HG02642 (cell line): ENCODE measurements at regions not wholly inside any gene's neighbourhood (a gene's known extent, or its start where the extent isn't known, plus 50 kb on each side); places are given as distances from the start of the nearest gene placed in this dataset.
"Not testable (repeated sequence)": the region's sequence is repeated elsewhere in the genome, so short reads cannot be mapped to it uniquely, and the experiment has no call there.

Source experiments
- ATAC-seq: cut with Tn5 transposase; IDR thresholded peaks from one replicate; pipeline ENCODE4 v1.9.1; 2021; ENCODE audit warnings: mild to moderate bottlenecking; ENCODE audit not compliant: unreplicated experiment, poor library complexity

GRCh38 chr3:144556392-144556791 lies 584.8 kb downstream of the DIPK2A start:
- peak; percentile 86 for ATAC-seq

- ATAC-seq: no peak
These were observed 585.9 kb downstream of the DIPK2A start for GRCh38 chr3:144557515-144557914.

GRCh38 chr3:144564011-144564410 lies 592.4 kb downstream of the DIPK2A start:
- no peak for ATAC-seq

- ATAC-seq: no peak
These were observed 594.7 kb downstream of the DIPK2A start for GRCh38 chr3:144566320-144566719.

GRCh38 chr3:144569651-144570050 lies 598.0 kb downstream of the DIPK2A start:
- ATAC-seq: no peak

GRCh38 chr3:144583871-144584270 lies 612.2 kb downstream of the DIPK2A start:
- ATAC-seq: no peak

GRCh38 chr3:144585408-144585807 lies 613.8 kb downstream of the DIPK2A start:
- ATAC-seq: no peak

GRCh38 chr3:144585953-144586352 lies 614.3 kb downstream of the DIPK2A start:
- ATAC-seq: no peak

GRCh38 chr3:144586382-144586781 lies 614.8 kb downstream of the DIPK2A start:
- no peak for ATAC-seq

- no peak for ATAC-seq
These were observed 619.2 kb downstream of the DIPK2A start for GRCh38 chr3:144590854-144591253.

- ATAC-seq: no peak
These were observed 622.3 kb downstream of the DIPK2A start for GRCh38 chr3:144593881-144594280.

GRCh38 chr3:144620236-144620635 lies 648.6 kb downstream of the DIPK2A start:
- ATAC-seq: not testable (repeated sequence)

GRCh38 chr3:144622845-144623244 lies 651.2 kb downstream of the DIPK2A start:
- no peak for ATAC-seq

GRCh38 chr3:144624656-144625055 lies 653.0 kb downstream of the DIPK2A start:
- ATAC-seq: no peak

- ATAC-seq: no peak
These were observed 655.2 kb downstream of the DIPK2A start for GRCh38 chr3:144626835-144627234.

- no peak for ATAC-seq
These were observed 657.8 kb downstream of the DIPK2A start for GRCh38 chr3:144629381-144629780.

GRCh38 chr3:144636833-144637232 lies 665.2 kb downstream of the DIPK2A start:
- no peak for ATAC-seq

- no peak for ATAC-seq
These were observed 666.4 kb downstream of the DIPK2A start for GRCh38 chr3:144638009-144638408.

GRCh38 chr3:144643771-144644198 lies 672.2 kb downstream of the DIPK2A start:
- no peak for ATAC-seq

GRCh38 chr3:144645300-144645699 lies 673.7 kb downstream of the DIPK2A start:
- ATAC-seq: no peak

- no peak for ATAC-seq
These were observed 678.8 kb downstream of the DIPK2A start for GRCh38 chr3:144650380-144650779.

- no peak for ATAC-seq
These were observed 681.0 kb downstream of the DIPK2A start for GRCh38 chr3:144652573-144652972.

- no peak for ATAC-seq
These were observed 683.8 kb downstream of the DIPK2A start for GRCh38 chr3:144655423-144655822.
